ENCODE measurements at regions not wholly inside any gene's neighbourhood (a gene's known extent, or its start where the extent isn't known, plus 50 kb on each side); places are given as distances from the start of the nearest gene placed in this dataset.

DNA sequence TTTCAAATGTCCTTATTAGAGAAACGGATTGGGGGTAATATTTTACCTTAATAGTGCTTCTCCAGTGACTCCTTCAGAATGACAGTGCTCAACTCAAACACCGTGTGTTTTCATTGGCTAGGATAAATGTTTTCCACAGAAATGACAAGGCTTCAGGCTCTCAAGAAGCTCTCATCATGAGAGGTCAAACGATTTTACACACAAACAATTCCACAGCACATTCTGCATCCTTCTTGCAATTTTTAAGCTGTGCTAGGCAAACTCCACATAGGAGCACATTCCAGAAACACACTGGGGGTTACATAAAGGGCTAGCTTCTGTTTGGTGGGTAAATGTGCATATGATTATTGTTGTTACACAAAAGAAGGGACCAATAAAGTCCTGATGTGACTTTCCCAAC is 75.5 kb upstream of the IPO9 start:
- intact Hi-C loops (cut with micrococcal nuclease) = no loop called here
- Histone ChIP-seq H3K36me3 (no peaks in the 10 kb centered on the region), H3K27me3 (ENCODE audit: low read depth) (no peaks in the 10 kb centered on the region), H3K4me3 (no peak overlapping the region), H3K4me1 (peaks cover 100% of the 10 kb centered on the region), H3K27ac (replicated peaks) (peak overlapping the region; percentile 70), H3K9me3 (replicated peaks) (no peaks in the 10 kb centered on the region)
- no peak for DNase-seq
- TF ChIP-seq, protein P1, sequence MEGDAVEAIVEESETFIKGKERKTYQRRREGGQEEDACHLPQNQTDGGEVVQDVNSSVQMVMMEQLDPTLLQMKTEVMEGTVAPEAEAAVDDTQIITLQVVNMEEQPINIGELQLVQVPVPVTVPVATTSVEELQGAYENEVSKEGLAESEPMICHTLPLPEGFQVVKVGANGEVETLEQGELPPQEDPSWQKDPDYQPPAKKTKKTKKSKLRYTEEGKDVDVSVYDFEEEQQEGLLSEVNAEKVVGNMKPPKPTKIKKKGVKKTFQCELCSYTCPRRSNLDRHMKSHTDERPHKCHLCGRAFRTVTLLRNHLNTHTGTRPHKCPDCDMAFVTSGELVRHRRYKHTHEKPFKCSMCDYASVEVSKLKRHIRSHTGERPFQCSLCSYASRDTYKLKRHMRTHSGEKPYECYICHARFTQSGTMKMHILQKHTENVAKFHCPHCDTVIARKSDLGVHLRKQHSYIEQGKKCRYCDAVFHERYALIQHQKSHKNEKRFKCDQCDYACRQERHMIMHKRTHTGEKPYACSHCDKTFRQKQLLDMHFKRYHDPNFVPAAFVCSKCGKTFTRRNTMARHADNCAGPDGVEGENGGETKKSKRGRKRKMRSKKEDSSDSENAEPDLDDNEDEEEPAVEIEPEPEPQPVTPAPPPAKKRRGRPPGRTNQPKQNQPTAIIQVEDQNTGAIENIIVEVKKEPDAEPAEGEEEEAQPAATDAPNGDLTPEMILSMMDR (IDR thresholded peaks at IDR 0.05; ENCODE audit: borderline replicate concordance) = no peak

DNA sequence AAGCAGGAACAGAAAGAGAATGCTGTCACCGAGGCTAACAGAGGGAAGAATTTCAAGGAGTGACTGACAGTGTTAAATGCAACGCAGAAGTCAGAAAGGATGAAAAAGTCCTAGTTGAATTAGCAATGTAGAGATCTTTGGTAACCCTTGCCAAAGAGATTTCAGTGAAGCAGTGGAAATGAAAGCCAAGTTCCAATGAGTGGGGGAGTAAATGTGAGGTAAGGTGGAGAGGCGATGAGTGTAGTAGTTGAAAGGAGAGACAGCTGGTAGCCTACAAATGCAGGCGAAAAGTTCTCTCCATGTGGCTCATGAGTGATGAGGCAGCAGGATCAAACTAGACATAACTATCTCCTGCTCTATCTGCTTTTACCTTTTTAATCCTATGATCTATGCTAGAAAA is 74.6 kb upstream of the IPO9 start:
- H3K4me3 ChIP-seq = peak overlapping the region; percentile 13
- no peak for DNase-seq
- TF ChIP-seq, protein P1 (IDR thresholded peaks at IDR 0.05; ENCODE audit: borderline replicate concordance) = no peak
- intact Hi-C loops (cut with micrococcal nuclease) = no loop called here
- H3K4me1 ChIP-seq = peaks cover 100% of the 10 kb centered on the region
- H3K36me3 ChIP-seq = no peaks in the 10 kb centered on the region
- peak overlapping the region; percentile 70 for H3K27ac ChIP-seq (replicated peaks)
- H3K9me3 ChIP-seq (replicated peaks) = no peaks in the 10 kb centered on the region
- no peaks in the 10 kb centered on the region for H3K27me3 ChIP-seq (ENCODE audit: low read depth)

DNA sequence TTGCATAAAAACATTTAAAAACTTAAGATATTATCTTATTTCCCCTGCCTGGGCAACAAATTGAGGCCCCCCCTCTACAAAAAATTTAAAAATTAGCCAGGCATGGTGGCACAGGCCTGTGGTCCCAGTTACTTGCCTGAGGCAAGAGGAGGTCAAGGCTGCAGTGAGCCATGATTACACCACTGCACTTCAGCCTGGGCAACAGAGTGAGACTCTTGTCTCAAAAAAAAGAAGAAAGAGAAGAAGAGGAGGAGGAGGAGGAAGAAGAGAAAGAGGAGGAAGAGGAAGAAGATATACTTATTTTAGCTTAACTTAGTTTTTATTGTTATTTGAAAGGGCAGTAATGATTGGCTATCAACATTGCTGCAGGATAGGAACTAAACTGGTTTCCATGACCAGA is 73.8 kb upstream of the IPO9 start:
- intact Hi-C loops (cut with micrococcal nuclease) = no loop called here
- H3K9me3 ChIP-seq (replicated peaks) = no peaks in the 10 kb centered on the region
- no peak overlapping the region for H3K4me3 ChIP-seq
- H3K27me3 ChIP-seq (ENCODE audit: low read depth) = no peaks in the 10 kb centered on the region
- TF ChIP-seq, protein P1 (IDR thresholded peaks at IDR 0.05; ENCODE audit: borderline replicate concordance) = no peak
- H3K27ac ChIP-seq (replicated peaks) = peak overlapping the region; percentile 70
- H3K4me1 ChIP-seq = peaks cover 100% of the 10 kb centered on the region
- DNase-seq = no peak
- H3K36me3 ChIP-seq = no peaks in the 10 kb centered on the region

DNA sequence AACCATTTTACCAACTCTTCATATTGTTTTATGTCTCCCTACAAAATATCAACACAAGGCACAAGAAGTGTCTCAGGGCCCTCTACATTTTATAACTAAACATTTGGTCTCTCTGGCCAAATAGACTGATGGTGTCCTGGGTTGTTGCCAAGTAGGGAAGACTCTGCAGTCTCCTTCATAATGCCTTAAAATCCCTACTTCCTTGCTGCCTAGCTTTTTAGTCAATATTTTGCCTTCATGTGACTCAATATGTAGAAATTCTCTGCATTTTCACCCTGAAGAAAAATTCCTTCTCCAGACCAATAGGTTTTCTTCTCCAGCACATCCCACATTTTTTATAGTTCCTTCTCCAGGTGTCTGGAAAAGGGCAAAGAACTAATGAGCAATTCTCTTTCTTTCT is 72.6 kb upstream of the IPO9 start:
- Histone ChIP-seq H3K9me3 (replicated peaks) (no peaks in the 10 kb centered on the region), H3K27me3 (ENCODE audit: low read depth) (no peaks in the 10 kb centered on the region), H3K27ac (replicated peaks) (peak overlapping the region; percentile 70), H3K36me3 (no peaks in the 10 kb centered on the region), H3K4me3 (no peak overlapping the region), H3K4me1 (peaks cover 100% of the 10 kb centered on the region)
- TF ChIP-seq, protein P1 (IDR thresholded peaks at IDR 0.05; ENCODE audit: borderline replicate concordance) = no peak
- DNase-seq = no peak
- intact Hi-C loops (cut with micrococcal nuclease) = no loop called here

DNA sequence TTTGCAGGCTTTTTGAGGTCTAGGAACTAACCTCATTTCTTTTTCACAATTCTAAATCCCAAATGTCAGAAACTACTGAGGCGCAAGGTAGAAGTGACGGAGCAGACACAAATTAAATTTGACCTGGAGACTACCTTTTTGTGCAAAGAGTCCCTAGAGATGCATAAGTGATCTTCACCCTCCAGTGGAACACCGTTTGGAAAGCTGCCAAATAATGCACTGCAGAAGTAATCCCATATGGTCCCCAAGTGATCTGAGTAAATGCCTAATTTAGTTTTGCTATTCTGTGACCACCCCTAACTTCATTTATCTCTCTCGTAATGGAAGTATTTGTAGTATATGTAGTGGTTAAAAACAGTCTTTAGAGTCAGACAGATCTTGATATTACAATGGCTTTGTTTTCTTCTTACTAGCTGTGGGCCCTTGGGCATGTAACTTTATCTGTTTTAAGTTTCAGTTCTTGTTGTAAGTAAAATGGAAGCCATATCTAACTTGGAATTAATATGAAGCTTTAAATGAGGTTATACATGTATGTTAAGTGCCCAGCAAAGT is 70.4 kb upstream of the IPO9 start:
- Histone ChIP-seq H3K4me3 (no peak overlapping the region), H3K27me3 (ENCODE audit: low read depth) (no peaks in the 10 kb centered on the region), H3K9me3 (replicated peaks) (no peaks in the 10 kb centered on the region), H3K27ac (replicated peaks) (peak overlapping the region; percentile 70), H3K4me1 (peaks cover 100% of the 10 kb centered on the region), H3K36me3 (no peaks in the 10 kb centered on the region)
- TF ChIP-seq, protein P1 (IDR thresholded peaks at IDR 0.05; ENCODE audit: borderline replicate concordance) = no peak
- intact Hi-C loops (cut with micrococcal nuclease) = no loop called here
- no peak for DNase-seq

Data from left ventricle myocardium inferior (tissue), 1 donor.